HG02763 (cell line): ENCODE measurements at regions not wholly inside any gene's neighbourhood (a gene's known extent, or its start where the extent isn't known, plus 50 kb on each side); places are given as distances from the start of the nearest gene placed in this dataset.
"Not testable (repeated sequence)": the region's sequence is repeated elsewhere in the genome, so short reads cannot be mapped to it uniquely, and the experiment has no call there.

Experiments used
- ATAC-seq: cut with Tn5 transposase; IDR thresholded peaks from one replicate; pipeline ENCODE4 v1.9.1; 2021; ENCODE audit warnings: mild to moderate bottlenecking, moderate library complexity; ENCODE audit not compliant: unreplicated experiment

GRCh38 chr4:149211876-149212275, 603.8 kb downstream of the IQCM start:
- ATAC-seq: no peak

GRCh38 chr4:149203256-149204001, 612.2 kb downstream of the IQCM start:
- ATAC-seq: no peak

- ATAC-seq: no peak
These were observed 613.5 kb downstream of the IQCM start for GRCh38 chr4:149202117-149202516.

GRCh38 chr4:149199594-149199993, 616.0 kb downstream of the IQCM start:
- no peak for ATAC-seq

- ATAC-seq: no peak
These were observed 621.6 kb downstream of the IQCM start for GRCh38 chr4:149194061-149194460.

- no peak for ATAC-seq
These were observed 627.9 kb downstream of the IQCM start for GRCh38 chr4:149187726-149188125.

- ATAC-seq: no peak
These were observed 632.0 kb downstream of the IQCM start for GRCh38 chr4:149183638-149184037.

GRCh38 chr4:149181459-149181858, 634.2 kb downstream of the IQCM start:
- not testable (repeated sequence) for ATAC-seq

GRCh38 chr4:149176039-149176438, 639.6 kb downstream of the IQCM start:
- ATAC-seq: no peak

- no peak for ATAC-seq
These were observed 640.1 kb downstream of the IQCM start for GRCh38 chr4:149175549-149175948.

- no peak for ATAC-seq
These were observed 642.2 kb downstream of the IQCM start for GRCh38 chr4:149173241-149174013.

- no peak for ATAC-seq
These were observed 647.0 kb downstream of the IQCM start for GRCh38 chr4:149168645-149169044.

GRCh38 chr4:149166876-149167275, 648.8 kb downstream of the IQCM start:
- ATAC-seq: no peak

GRCh38 chr4:149166365-149166764, 649.3 kb downstream of the IQCM start:
- ATAC-seq: no peak

- ATAC-seq: no peak
These were observed 651.4 kb downstream of the IQCM start for GRCh38 chr4:149164282-149164681.

- no peak for ATAC-seq
These were observed 654.4 kb downstream of the IQCM start for GRCh38 chr4:149161247-149161646.

- ATAC-seq: no peak
These were observed 655.3 kb downstream of the IQCM start for GRCh38 chr4:149160370-149160769.

- no peak for ATAC-seq
These were observed 656.8 kb downstream of the IQCM start for GRCh38 chr4:149158817-149159216.

GRCh38 chr4:149145803-149146202, 669.8 kb downstream of the IQCM start:
- ATAC-seq: no peak

- no peak for ATAC-seq
These were observed 671.6 kb downstream of the IQCM start for GRCh38 chr4:149144060-149144459.

- ATAC-seq: no peak
These were observed 674.3 kb downstream of the IQCM start for GRCh38 chr4:149141391-149141790.

- no peak for ATAC-seq
These were observed 674.8 kb downstream of the IQCM start for GRCh38 chr4:149140841-149141240.
